Brain microvascular endothelial cell (primary cell): ENCODE measurements at regions not wholly inside any gene's neighbourhood (a gene's known extent, or its start where the extent isn't known, plus 50 kb on each side); places are given as distances from the start of the nearest gene placed in this dataset.

Experiments used
- DNase-seq: peaks from one replicate; pipeline ENCODE4 v3.0.0-alpha.2; 2020
- H3K27ac ChIP-seq: fragments of 250-450 bp; sonication (Bioruptor Pico); 2 replicates; pipeline ENCODE4 v1.5.1; 2020; ENCODE audit warnings: mild to moderate bottlenecking, moderate library complexity
- H3K27me3 ChIP-seq: fragments of 250-450 bp; sonication (Bioruptor Pico); replicated peaks from 2 replicates; pipeline ENCODE4 v1.5.1; 2020; ENCODE audit warnings: mild to moderate bottlenecking
- H3K36me3 ChIP-seq: fragments of 250-450 bp; sonication (Bioruptor Pico); replicated peaks from 2 replicates; pipeline ENCODE4 v1.5.1; 2020; ENCODE audit warnings: mild to moderate bottlenecking
- H3K4me3 ChIP-seq: 2 replicates; pipeline ENCODE4 v1.5.1; 2011; ENCODE audit warnings: low read depth, mild to moderate bottlenecking, control low read depth, low read length, moderate library complexity
- in situ Hi-C: cut with HindIII; loops from 2 replicates; pipeline ENCODE4 v1.10.0; 2017; ENCODE audit warnings: low sequenced_read_pairs, low pct_ligation_motif_present
- TF ChIP-seq, protein P1 (sequence below): IDR thresholded peaks from 2 replicates; pipeline ENCODE4 v1.5.1; 2011; ENCODE audit warnings: low read depth, mild to moderate bottlenecking, moderate library complexity, low read length, control low read depth, inconsistent platforms; ENCODE audit errors: missing control alignments

DNA sequence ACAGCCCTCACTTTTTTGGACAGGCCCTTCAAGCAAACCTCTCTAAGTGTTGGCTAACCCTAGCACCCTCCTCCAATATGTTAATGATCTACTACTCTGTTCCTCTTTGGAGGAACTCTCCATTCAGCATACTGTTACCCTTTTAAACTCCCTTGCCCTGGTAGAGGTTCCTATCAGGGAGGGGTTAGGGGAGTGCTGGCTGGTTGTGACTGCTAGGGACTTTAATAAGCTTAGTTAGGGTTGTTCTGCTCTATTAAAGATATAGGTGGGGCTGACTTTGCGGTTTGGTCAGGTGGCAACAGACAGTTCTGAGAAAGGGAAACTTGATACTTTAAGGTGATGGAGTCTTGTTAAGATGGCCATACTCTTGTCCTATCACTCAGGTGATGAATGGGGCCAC is 301.5 kb upstream of the FBXO33 start:
- TF ChIP-seq, protein P1, sequence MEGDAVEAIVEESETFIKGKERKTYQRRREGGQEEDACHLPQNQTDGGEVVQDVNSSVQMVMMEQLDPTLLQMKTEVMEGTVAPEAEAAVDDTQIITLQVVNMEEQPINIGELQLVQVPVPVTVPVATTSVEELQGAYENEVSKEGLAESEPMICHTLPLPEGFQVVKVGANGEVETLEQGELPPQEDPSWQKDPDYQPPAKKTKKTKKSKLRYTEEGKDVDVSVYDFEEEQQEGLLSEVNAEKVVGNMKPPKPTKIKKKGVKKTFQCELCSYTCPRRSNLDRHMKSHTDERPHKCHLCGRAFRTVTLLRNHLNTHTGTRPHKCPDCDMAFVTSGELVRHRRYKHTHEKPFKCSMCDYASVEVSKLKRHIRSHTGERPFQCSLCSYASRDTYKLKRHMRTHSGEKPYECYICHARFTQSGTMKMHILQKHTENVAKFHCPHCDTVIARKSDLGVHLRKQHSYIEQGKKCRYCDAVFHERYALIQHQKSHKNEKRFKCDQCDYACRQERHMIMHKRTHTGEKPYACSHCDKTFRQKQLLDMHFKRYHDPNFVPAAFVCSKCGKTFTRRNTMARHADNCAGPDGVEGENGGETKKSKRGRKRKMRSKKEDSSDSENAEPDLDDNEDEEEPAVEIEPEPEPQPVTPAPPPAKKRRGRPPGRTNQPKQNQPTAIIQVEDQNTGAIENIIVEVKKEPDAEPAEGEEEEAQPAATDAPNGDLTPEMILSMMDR: no peak
- Histone ChIP-seq H3K4me3 (no peak overlapping the region), H3K27ac (no peak overlapping the region), H3K27me3 (no peaks in the 10 kb centered on the region), H3K36me3 (no peaks in the 10 kb centered on the region)
- DNase-seq: no peak
- in situ Hi-C loops: no loop called here

DNA sequence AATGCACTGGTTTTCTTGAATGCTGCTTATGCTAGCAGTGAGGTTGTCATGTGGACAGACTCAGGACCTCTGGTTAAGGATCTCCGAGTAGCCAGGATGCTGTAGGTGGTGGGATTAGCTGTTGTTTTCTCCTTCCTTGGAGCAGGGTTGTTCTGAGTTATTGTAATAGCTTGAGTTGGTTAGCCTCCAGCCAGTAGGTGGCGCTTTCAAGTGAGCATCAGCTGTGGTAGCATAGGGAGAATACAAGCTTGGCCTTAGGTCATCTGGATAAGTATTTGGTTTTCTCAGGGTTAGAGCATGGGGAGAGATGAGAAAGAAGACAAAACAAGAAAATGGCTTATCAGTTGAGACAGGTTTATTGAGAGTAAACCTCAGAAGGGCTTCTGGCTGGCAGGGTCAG is 299.7 kb upstream of the FBXO33 start:
- no peak for DNase-seq
- TF ChIP-seq, protein P1: peak; percentile 19
- no peak overlapping the region for H3K4me3 ChIP-seq
- H3K27me3 ChIP-seq: no peaks in the 10 kb centered on the region
- no peak overlapping the region for H3K27ac ChIP-seq
- in situ Hi-C loops: no loop called here
- no peaks in the 10 kb centered on the region for H3K36me3 ChIP-seq

DNA sequence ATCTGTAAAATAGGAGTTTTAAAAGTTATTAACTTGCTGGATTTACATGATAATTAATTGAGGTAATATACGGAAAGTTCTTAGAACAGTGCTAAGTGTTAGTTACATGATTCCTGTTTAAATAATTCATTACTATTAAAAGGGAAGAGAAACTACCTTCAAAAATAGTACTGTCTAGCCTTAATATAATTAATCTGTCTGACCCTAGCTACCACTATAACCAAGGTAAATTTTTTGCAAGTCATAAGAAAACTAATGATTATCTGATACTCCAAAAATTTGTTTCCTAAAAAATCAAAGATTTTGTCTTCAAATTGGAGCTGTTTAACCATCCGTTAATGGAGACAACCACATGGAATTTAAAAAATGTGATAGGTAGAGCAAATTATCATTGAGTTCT is 294.3 kb upstream of the FBXO33 start:
- no peak overlapping the region for H3K27ac ChIP-seq
- in situ Hi-C loops: no loop called here
- no peak overlapping the region for H3K4me3 ChIP-seq
- H3K27me3 ChIP-seq: no peaks in the 10 kb centered on the region
- no peaks in the 10 kb centered on the region for H3K36me3 ChIP-seq
- no peak for DNase-seq
- TF ChIP-seq, protein P1: no peak

DNA sequence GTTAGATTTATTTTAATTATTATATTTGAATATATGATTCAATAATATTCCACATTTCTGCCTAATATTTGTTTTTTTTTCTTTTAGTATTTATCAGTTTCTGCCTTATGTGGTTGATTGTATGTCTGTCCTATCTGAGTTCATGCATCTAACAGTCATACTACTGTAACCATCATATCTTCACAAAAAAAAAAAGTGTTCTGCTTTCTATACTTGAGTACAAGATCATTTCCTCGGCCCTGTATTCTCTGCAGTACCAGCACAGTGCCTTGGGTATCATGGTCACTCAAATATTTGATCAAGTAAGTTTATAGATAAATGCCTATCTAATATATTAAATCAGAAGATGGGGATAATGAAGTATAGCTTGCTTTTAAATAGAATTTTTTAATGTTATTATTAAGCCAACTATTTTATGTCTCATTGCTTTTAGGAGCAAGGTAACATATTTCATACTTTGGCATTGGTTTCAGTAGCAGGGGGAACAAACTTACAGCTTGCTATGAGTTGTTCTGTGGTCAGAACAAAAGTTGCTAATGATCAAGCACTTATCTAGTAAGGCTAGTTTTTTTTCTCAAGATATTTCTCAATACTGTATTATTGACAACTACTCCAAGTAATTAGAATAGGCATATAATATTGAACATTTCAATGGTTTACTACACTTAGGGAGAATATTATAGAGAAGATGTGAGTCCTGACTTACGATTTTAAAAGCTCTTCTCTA is 290.5 kb upstream of the FBXO33 start:
- no peak overlapping the region for H3K27ac ChIP-seq
- no peaks in the 10 kb centered on the region for H3K36me3 ChIP-seq
- TF ChIP-seq, protein P1: no peak
- no peak overlapping the region for H3K4me3 ChIP-seq
- no peaks in the 10 kb centered on the region for H3K27me3 ChIP-seq
- in situ Hi-C loops: no loop called here
- no peak for DNase-seq

DNA sequence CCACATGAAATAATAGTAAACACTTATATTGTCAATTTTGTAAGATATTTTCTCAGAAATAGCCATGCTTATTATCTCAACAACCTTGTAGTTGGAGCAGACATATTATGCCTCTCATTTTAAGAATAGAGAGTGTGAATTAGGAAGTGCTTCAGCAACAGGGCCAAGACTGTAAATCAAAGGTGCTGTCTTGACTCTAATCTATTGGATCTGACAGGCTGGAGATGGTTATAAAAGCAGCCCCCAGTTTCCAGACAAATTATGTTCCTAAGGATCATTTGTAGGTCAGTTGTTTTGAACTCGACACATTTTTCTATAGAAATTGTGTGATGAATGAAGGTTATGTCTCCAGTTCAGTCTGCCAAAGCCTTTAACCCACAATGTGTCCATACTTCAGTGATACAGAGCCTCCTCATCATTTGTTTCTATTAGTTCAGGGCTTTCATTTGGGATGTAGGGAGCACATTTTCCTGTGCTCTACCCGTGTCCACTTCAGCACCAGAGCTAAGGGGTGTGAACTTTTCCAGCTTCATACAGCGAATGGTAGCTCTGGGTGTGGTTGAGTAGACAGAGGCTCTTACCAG is 284.8 kb upstream of the FBXO33 start:
- H3K4me3 ChIP-seq: no peak overlapping the region
- no peaks in the 10 kb centered on the region for H3K36me3 ChIP-seq
- H3K27me3 ChIP-seq: no peaks in the 10 kb centered on the region
- TF ChIP-seq, protein P1: no peak
- no peak overlapping the region for H3K27ac ChIP-seq
- no peak for DNase-seq
- in situ Hi-C loops: no loop called here
